GM21737 (cell line): ENCODE measurements at regions not wholly inside any gene's neighbourhood (a gene's known extent, or its start where the extent isn't known, plus 50 kb on each side); places are given as distances from the start of the nearest gene placed in this dataset.
"Not testable (repeated sequence)": the region's sequence is repeated elsewhere in the genome, so short reads cannot be mapped to it uniquely, and the experiment has no call there.

ENCODE experiments used
- ATAC-seq: cut with Tn5 transposase; IDR thresholded peaks from one replicate; pipeline ENCODE4 v1.9.1; 2021; ENCODE audit warnings: mild to moderate bottlenecking, moderate library complexity; ENCODE audit not compliant: unreplicated experiment

DNA sequence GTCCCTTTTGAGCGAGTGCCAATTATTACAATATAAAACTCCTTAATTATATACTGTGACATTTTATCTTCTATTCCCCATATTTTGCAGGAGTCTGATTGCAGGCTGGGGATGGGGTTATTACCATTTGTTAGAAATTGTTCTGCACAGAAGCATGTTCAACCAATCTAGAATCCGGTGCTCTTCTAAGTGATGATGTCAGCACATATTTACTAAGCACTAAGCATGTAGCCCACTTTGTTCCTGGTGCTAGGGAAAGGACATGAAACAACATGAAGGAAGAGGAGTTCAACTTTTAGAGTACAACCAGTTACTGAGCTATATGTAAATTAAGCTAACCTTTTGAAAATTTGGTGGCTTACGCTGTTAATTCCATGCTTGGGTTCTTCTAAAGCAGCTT is 52.8 kb upstream of the IL1RAPL2 start:
- no peak for ATAC-seq

GRCh38 chrX:104510801-104511200 is 55.2 kb upstream of the IL1RAPL2 start:
- no peak for ATAC-seq

GRCh38 chrX:104502460-104502859 is 63.5 kb upstream of the IL1RAPL2 start:
- no peak for ATAC-seq

GRCh38 chrX:104488811-104489210 is 77.2 kb upstream of the IL1RAPL2 start:
- no peak for ATAC-seq

- ATAC-seq, result no peak
Measured at GRCh38 chrX:104486691-104487090, 79.3 kb upstream of the IL1RAPL2 start.

DNA sequence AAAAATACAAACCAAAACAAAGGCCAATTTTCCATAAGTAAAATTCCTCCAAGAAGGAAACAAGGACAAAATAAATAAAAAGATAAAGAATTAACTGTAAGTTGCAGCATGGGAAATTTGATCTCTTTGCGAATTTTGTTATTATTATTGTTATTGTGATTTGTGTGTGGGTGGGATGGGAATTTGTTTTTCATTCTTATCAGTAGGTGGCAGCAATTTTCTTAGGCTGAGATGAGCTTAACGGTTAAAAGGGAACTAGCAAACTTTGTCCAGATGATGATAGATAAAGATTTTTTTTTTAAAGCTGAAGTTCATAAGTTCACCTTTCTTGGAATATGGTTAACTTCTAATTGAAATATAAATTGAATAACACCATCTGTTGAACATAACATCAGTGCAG is 83.2 kb upstream of the IL1RAPL2 start:
- no peak for ATAC-seq

GRCh38 chrX:104469771-104470170 is 96.2 kb upstream of the IL1RAPL2 start:
- no peak for ATAC-seq

- ATAC-seq, result no peak
Measured at GRCh38 chrX:104459796-104460195, 106.2 kb upstream of the IL1RAPL2 start.

DNA sequence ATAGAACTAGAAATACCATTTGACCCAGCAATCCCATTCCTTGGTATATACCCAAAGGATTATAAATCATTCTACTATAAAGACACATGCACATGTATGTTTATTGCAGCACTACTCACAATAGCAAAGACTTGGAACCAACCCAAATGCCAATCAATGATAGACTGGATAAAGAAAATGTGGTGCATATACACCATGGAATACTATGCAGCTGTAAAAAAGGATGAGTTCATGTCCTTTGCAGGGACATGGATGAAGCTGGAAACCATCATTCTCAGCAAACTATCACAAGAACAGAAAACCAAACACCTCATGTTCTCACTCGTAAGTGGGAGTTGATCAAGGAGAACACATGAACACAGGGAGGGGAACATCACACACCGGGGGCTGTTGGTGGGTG is 108.9 kb upstream of the IL1RAPL2 start:
- ATAC-seq, result not testable (repeated sequence)

GRCh38 chrX:104450316-104450715 is 115.7 kb upstream of the IL1RAPL2 start:
- ATAC-seq, result no peak

- ATAC-seq, result no peak
Measured at GRCh38 chrX:104445591-104445990, 120.4 kb upstream of the IL1RAPL2 start.

GRCh38 chrX:104435249-104435648 is 130.8 kb upstream of the IL1RAPL2 start:
- ATAC-seq, result no peak

DNA sequence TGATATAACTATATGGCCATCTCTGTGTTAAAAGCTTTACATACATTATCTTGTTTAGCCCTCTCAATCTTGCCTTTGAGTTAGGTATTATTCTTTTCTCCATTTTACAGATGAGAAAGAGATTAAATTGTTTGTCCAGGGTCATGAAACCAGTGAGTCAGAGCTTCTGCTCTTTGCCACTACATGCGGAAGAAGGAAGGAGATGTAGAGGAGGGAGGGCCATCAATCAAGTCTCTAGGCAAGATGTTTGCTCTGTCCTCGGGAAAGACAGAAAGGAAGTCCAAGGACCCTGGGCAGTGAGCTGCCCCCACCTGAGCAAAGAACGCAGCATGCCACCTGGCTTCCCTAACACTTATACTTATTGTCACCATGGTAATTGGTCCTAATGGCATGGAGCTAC is 133.7 kb upstream of the IL1RAPL2 start:
- ATAC-seq, result no peak

GRCh38 chrX:104430742-104431119 is 135.3 kb upstream of the IL1RAPL2 start:
- ATAC-seq, result no peak

GRCh38 chrX:104430072-104430741 is 135.8 kb upstream of the IL1RAPL2 start:
- no peak for ATAC-seq

GRCh38 chrX:104428231-104428630 is 137.8 kb upstream of the IL1RAPL2 start:
- ATAC-seq, result no peak

GRCh38 chrX:104427693-104428092 is 138.3 kb upstream of the IL1RAPL2 start:
- no peak for ATAC-seq

DNA sequence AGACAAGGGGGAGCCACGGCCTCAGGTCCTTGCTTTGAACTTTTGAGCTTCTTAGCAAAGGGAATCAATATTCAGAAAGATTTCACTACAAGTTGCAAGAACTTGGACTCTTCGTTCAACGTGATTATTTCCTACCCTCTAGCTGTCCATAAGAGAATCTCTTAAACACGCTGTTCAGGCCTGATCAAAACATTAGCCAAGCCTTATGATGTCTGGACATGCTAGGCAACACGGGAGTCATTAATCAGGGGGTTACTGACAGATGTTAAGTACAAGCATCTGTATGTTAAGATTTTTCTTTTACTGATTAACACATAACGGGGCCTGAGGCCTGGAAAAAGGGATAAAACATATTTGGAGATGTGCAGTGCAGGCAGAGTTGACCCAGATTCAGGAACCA is 138.9 kb upstream of the IL1RAPL2 start:
- no peak for ATAC-seq

- no peak for ATAC-seq
Measured at GRCh38 chrX:104420907-104421306, 145.1 kb upstream of the IL1RAPL2 start.

- ATAC-seq, result no peak
Measured at GRCh38 chrX:104419926-104420325, 146.1 kb upstream of the IL1RAPL2 start.

GRCh38 chrX:104419211-104419610 is 146.8 kb upstream of the IL1RAPL2 start:
- no peak for ATAC-seq

DNA sequence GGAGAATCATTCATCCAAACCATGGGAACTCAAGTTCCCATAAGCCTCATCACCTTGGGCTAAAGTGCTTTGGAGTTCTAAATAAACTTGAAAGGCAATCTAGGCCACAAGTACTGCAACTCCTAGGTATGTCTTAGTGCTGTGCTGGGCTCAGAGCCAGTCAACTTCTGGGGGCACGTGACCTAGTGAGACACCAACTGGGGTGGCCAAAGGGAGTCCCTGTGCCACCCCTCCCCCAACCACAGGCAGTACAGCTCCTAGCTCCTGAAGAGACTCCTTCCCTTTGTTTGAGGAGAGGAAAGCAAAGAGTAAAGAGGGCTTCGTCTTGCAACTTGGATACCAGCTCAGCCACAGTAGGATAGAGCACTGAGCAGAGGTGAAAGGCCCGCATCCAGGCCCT is 154.2 kb upstream of the IL1RAPL2 start:
- no peak for ATAC-seq

- no peak for ATAC-seq
Measured at GRCh38 chrX:104400387-104400786, 145.7 kb upstream of the ESX1 start.
